ENCODE measurements at regions not wholly inside any gene's neighbourhood (a gene's known extent, or its start where the extent isn't known, plus 50 kb on each side); places are given as distances from the start of the nearest gene placed in this dataset.
"Not testable (repeated sequence)": the region's sequence is repeated elsewhere in the genome, so short reads cannot be mapped to it uniquely, and the experiment has no call there.

- intact Hi-C loops (cut with DNase I): no loop called here
- no peak for DNase-seq
Observed at GRCh38 chrX:55874807-55875206, 157.3 kb downstream of the RRAGB start.

GRCh38 chrX:55883541-55883940 lies 166.0 kb downstream of the RRAGB start:
- 83 to 93% (median 86%) methylated on average over 4 of the region's 4 CpGs for WGBS, 3 donors
- H3K9me3 ChIP-seq; H3K27ac ChIP-seq; H3K36me3 ChIP-seq (ENCODE audit: insufficient read depth in 1 of 2, low read depth in 1 of 2); DNase-seq; H3K27me3 ChIP-seq (ENCODE audit: insufficient read depth in 3 of 3, low read length in 2 of 3); H3K4me3 ChIP-seq; H3K4me1 ChIP-seq; ATAC-seq; intact Hi-C loops (cut with DNase I): not testable (repeated sequence)

More at GRCh38 chrX:55874807-55875206, 157.3 kb downstream of the RRAGB start:
- no peaks in the 10 kb centered on the region for H3K27me3 ChIP-seq (ENCODE audit: insufficient read depth in 3 of 3, low read length in 2 of 3)
- H3K9me3 ChIP-seq: peaks cover 6% of the 10 kb centered on the region
- H3K27ac ChIP-seq: no peak overlapping the region
- TF ChIP-seq CTCF (IDR thresholded peaks at IDR 0.05): no peak
- no peak for ATAC-seq
- H3K4me1 ChIP-seq: no peaks in the 10 kb centered on the region
- no peak overlapping the region for H3K4me3 ChIP-seq
- H3K36me3 ChIP-seq (ENCODE audit: insufficient read depth in 1 of 2, low read depth in 1 of 2): no peaks in the 10 kb centered on the region

- peak in 2 of 4 donors; percentile 48 to 59 for ATAC-seq
- 2 to 28% (median 3%) methylated on average over 18 to 20 of the region's 20 CpGs for WGBS, 3 donors
Observed at GRCh38 chrX:55907968-55908607, 190.5 kb downstream of the RRAGB start.

GRCh38 chrX:55908661-55909212 lies 191.2 kb downstream of the RRAGB start:
- intact Hi-C loops (cut with DNase I): no loop called here
- no peaks in the 10 kb centered on the region for H3K9me3 ChIP-seq
- DNase-seq: no peak
- peak overlapping the region; percentile 60 for H3K4me3 ChIP-seq
- no peaks in the 10 kb centered on the region for H3K4me1 ChIP-seq
- no peak overlapping the region for H3K27ac ChIP-seq
- H3K27me3 ChIP-seq (ENCODE audit: insufficient read depth in 3 of 3, low read length in 2 of 3): peaks cover 0 to 13% (median 0%) of the 10 kb centered on the region in 3 donors
- H3K36me3 ChIP-seq (ENCODE audit: insufficient read depth in 1 of 2, low read depth in 1 of 2): no peaks in the 10 kb centered on the region
- no peak for TF ChIP-seq CTCF (IDR thresholded peaks at IDR 0.05)
- ATAC-seq: peak in 2 of 4 donors; percentile 43 to 55
- 0 to 23% (median 0%) methylated on average over 9 to 19 of the region's 19 CpGs for WGBS, 3 donors

More at GRCh38 chrX:55907968-55908607, 190.5 kb downstream of the RRAGB start:
- Histone ChIP-seq H3K27me3 (ENCODE audit: insufficient read depth in 3 of 3, low read length in 2 of 3) (peaks cover 0 to 14% (median 0%) of the 10 kb centered on the region in 3 donors), H3K27ac (no peak overlapping the region), H3K36me3 (ENCODE audit: insufficient read depth in 1 of 2, low read depth in 1 of 2) (no peaks in the 10 kb centered on the region), H3K9me3 (no peaks in the 10 kb centered on the region), H3K4me1 (no peaks in the 10 kb centered on the region), H3K4me3 (peak overlapping the region; percentile 60)
- DNase-seq: peak; percentile 37 to 61
- peak; percentile 32 for TF ChIP-seq CTCF (IDR thresholded peaks at IDR 0.05)
- intact Hi-C loops (cut with DNase I): no loop called here

GRCh38 chrX:55919367-55920221 lies 202.0 kb downstream of the RRAGB start:
- intact Hi-C loops (cut with DNase I): no loop called here
- H3K27me3 ChIP-seq (ENCODE audit: insufficient read depth in 3 of 3, low read length in 2 of 3): no peaks in the 10 kb centered on the region
- H3K36me3 ChIP-seq (ENCODE audit: insufficient read depth in 1 of 2, low read depth in 1 of 2): no peaks in the 10 kb centered on the region
- no peaks in the 10 kb centered on the region for H3K9me3 ChIP-seq
- no peak for TF ChIP-seq CTCF (IDR thresholded peaks at IDR 0.05)
- 78 to 95% (median 88%) methylated on average over 12 of the region's 12 CpGs for WGBS, 3 donors
- ATAC-seq (no peak), DNase-seq (no peak)
- no peak overlapping the region for H3K4me3 ChIP-seq
- H3K27ac ChIP-seq: no peak overlapping the region
- no peaks in the 10 kb centered on the region for H3K4me1 ChIP-seq

Data from psoas muscle (tissue), 7 donors.